Prostate gland (tissue), 2 donors: ENCODE measurements at regions not wholly inside any gene's neighbourhood (a gene's known extent, or its start where the extent isn't known, plus 50 kb on each side); places are given as distances from the start of the nearest gene placed in this dataset.

Experiments used
- CTCF ChIP-seq, 4 experiments: fragments of 200-600 bp in 2 of 4; fragments of 450-650 bp in 2 of 4; sonication (generic) in 2 of 4; IDR thresholded peaks; 1 replicate in 3 of 4; 2 replicates in 1 of 4; pipeline ENCODE4 v1.5.1; 2016 to 2019; ENCODE audit warnings: antibody characterized with exemption in 4 of 4, mild to moderate bottlenecking in 2 of 4, moderate library complexity in 2 of 4
- POLR2A ChIP-seq: fragments of 450-650 bp; IDR thresholded peaks from one replicate; pipeline ENCODE4 v1.6.1; 2016; ENCODE audit warnings: antibody characterized with exemption, mild to moderate bottlenecking

GRCh38 chr7:77479536-77480088 lies 57.5 kb upstream of the PTPN12 start:
- TF ChIP-seq CTCF (IDR thresholded peaks at IDR 0.05) (no peak), POLR2A (no peak)
